ENCODE measurements at regions not wholly inside any gene's neighbourhood (a gene's known extent, or its start where the extent isn't known, plus 50 kb on each side); places are given as distances from the start of the nearest gene placed in this dataset.

DNA sequence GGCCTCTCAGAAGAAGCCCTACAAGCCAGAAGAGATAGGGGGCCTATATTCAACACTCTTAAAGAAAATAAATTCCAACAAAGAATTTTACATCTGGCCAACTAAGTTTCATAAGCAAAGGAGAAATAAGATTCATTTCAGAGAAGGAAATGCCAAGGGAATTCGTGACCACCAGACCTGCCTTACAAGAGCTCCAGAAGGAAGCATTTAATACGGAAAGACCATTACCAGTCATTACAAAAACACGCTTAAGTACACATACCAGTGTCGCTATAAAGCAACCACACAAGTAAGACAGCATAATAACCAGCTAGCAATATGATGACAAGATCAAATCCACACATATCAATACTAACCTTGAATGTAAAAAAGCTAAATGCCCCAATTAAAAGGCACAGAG is 704.9 kb upstream of the CHRM3 start:
- no peaks in the 10 kb centered on the region for H3K27me3 ChIP-seq (ENCODE audit: insufficient read depth, low read length)
- H3K4me2 ChIP-seq (ENCODE audit: insufficient read depth, low read length): peak overlapping the region; percentile 15
- no peak for DNase-seq (ENCODE audit: insufficient read length, low spot score, missing footprints)
- TF ChIP-seq, protein P1, sequence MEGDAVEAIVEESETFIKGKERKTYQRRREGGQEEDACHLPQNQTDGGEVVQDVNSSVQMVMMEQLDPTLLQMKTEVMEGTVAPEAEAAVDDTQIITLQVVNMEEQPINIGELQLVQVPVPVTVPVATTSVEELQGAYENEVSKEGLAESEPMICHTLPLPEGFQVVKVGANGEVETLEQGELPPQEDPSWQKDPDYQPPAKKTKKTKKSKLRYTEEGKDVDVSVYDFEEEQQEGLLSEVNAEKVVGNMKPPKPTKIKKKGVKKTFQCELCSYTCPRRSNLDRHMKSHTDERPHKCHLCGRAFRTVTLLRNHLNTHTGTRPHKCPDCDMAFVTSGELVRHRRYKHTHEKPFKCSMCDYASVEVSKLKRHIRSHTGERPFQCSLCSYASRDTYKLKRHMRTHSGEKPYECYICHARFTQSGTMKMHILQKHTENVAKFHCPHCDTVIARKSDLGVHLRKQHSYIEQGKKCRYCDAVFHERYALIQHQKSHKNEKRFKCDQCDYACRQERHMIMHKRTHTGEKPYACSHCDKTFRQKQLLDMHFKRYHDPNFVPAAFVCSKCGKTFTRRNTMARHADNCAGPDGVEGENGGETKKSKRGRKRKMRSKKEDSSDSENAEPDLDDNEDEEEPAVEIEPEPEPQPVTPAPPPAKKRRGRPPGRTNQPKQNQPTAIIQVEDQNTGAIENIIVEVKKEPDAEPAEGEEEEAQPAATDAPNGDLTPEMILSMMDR (IDR thresholded peaks at IDR 0.05; ENCODE audit: extremely low read depth, low read depth, low read length): no peak
- H4K20me1 ChIP-seq (ENCODE audit: insufficient read depth, low read length): no peaks in the 10 kb centered on the region
- H3K4me3 ChIP-seq (ENCODE audit: insufficient read depth, low read length): no peak overlapping the region
- H3K27ac ChIP-seq (ENCODE audit: low read depth, low read length): peak overlapping the region; percentile 90
- peak overlapping the region; percentile 46 for H2AFZ ChIP-seq (ENCODE audit: low read length)
- no peaks in the 10 kb centered on the region for H3K79me2 ChIP-seq (ENCODE audit: insufficient read depth, low read length)
- H3K9me3 ChIP-seq (ENCODE audit: low read depth, low read length): no peaks in the 10 kb centered on the region
- no peaks in the 10 kb centered on the region for H3K36me3 ChIP-seq (ENCODE audit: insufficient read depth, low read length)
- peaks cover 19% of the 10 kb centered on the region for H3K4me1 ChIP-seq (ENCODE audit: insufficient read depth, low read length)

DNA sequence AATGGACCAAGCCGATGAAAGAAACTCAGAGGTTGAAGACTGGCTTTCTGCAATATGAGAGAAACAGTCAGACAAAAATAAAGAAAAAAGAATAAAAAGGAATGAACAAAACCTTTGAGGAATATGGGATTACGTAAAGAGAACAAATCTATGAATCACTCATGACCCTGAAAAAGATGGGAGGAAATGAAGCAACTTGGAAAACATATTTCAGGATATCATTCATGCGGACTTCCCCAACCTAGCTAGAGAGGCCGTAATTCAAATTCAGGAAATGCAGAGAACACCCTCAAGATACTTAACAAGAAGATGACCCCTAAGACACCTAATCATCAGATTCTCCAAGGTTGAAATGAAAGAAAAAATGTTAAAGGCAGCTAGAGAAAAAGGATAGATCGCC is 705.3 kb upstream of the CHRM3 start:
- Histone ChIP-seq H4K20me1 (ENCODE audit: insufficient read depth, low read length) (no peaks in the 10 kb centered on the region), H3K4me1 (ENCODE audit: insufficient read depth, low read length) (peaks cover 19% of the 10 kb centered on the region), H3K4me3 (ENCODE audit: insufficient read depth, low read length) (no peak overlapping the region), H3K27me3 (ENCODE audit: insufficient read depth, low read length) (no peaks in the 10 kb centered on the region), H3K27ac (ENCODE audit: low read depth, low read length) (peak overlapping the region; percentile 90), H3K36me3 (ENCODE audit: insufficient read depth, low read length) (no peaks in the 10 kb centered on the region), H3K4me2 (ENCODE audit: insufficient read depth, low read length) (peak overlapping the region; percentile 15), H3K79me2 (ENCODE audit: insufficient read depth, low read length) (no peaks in the 10 kb centered on the region), H3K9me3 (ENCODE audit: low read depth, low read length) (no peaks in the 10 kb centered on the region), H2AFZ (ENCODE audit: low read length) (peak overlapping the region; percentile 46)
- peak; percentile 72 for DNase-seq (ENCODE audit: insufficient read length, low spot score, missing footprints)
- TF ChIP-seq, protein P1 (IDR thresholded peaks at IDR 0.05; ENCODE audit: extremely low read depth, low read depth, low read length): no peak

DNA sequence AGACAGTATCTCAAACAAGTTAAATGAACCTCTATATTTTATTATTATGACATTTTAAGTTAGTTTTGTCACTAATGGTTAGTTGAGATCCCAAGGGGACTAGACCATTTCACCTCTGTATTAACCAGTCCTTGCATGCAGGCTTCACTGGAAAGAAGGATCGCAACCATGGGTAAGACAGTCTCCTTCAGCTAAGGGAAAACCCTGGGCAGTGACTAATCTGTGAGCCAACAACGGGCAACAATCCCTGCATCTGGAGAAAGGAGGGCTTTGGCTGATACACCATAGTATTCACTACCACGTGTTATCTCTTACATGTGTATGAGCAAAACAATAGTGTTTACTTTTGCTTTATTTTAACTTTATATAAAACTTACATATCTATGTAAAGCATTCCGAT is 708.8 kb upstream of the CHRM3 start:
- no peaks in the 10 kb centered on the region for H3K79me2 ChIP-seq (ENCODE audit: insufficient read depth, low read length)
- peak overlapping the region; percentile 9 for H3K27ac ChIP-seq (ENCODE audit: low read depth, low read length)
- no peak overlapping the region for H3K4me3 ChIP-seq (ENCODE audit: insufficient read depth, low read length)
- H2AFZ ChIP-seq (ENCODE audit: low read length): no peak overlapping the region
- TF ChIP-seq, protein P1 (IDR thresholded peaks at IDR 0.05; ENCODE audit: extremely low read depth, low read depth, low read length): no peak
- no peaks in the 10 kb centered on the region for H3K36me3 ChIP-seq (ENCODE audit: insufficient read depth, low read length)
- no peaks in the 10 kb centered on the region for H3K9me3 ChIP-seq (ENCODE audit: low read depth, low read length)
- H3K27me3 ChIP-seq (ENCODE audit: insufficient read depth, low read length): no peaks in the 10 kb centered on the region
- peak overlapping the region; percentile 59 for H3K4me2 ChIP-seq (ENCODE audit: insufficient read depth, low read length)
- peak; percentile 83 for DNase-seq (ENCODE audit: insufficient read length, low spot score, missing footprints)
- H4K20me1 ChIP-seq (ENCODE audit: insufficient read depth, low read length): no peaks in the 10 kb centered on the region
- peaks cover 19% of the 10 kb centered on the region for H3K4me1 ChIP-seq (ENCODE audit: insufficient read depth, low read length)

- H3K4me2 ChIP-seq (ENCODE audit: insufficient read depth, low read length): no peak overlapping the region
- H4K20me1 ChIP-seq (ENCODE audit: insufficient read depth, low read length): no peaks in the 10 kb centered on the region
- no peak for DNase-seq (ENCODE audit: insufficient read length, low spot score, missing footprints)
- no peaks in the 10 kb centered on the region for H3K9me3 ChIP-seq (ENCODE audit: low read depth, low read length)
- no peak overlapping the region for H3K27ac ChIP-seq (ENCODE audit: low read depth, low read length)
- H3K4me1 ChIP-seq (ENCODE audit: insufficient read depth, low read length): peaks cover 11% of the 10 kb centered on the region
- no peaks in the 10 kb centered on the region for H3K36me3 ChIP-seq (ENCODE audit: insufficient read depth, low read length)
- H2AFZ ChIP-seq (ENCODE audit: low read length): no peak overlapping the region
- no peak overlapping the region for H3K4me3 ChIP-seq (ENCODE audit: insufficient read depth, low read length)
- H3K27me3 ChIP-seq (ENCODE audit: insufficient read depth, low read length): no peaks in the 10 kb centered on the region
- no peaks in the 10 kb centered on the region for H3K79me2 ChIP-seq (ENCODE audit: insufficient read depth, low read length)
- TF ChIP-seq, protein P1 (IDR thresholded peaks at IDR 0.05; ENCODE audit: extremely low read depth, low read depth, low read length): no peak
Measured at GRCh38 chr1:238675221-238675620, 711.1 kb upstream of the CHRM3 start.
